Medulla oblongata (tissue), 1 donor: ENCODE measurements at regions not wholly inside any gene's neighbourhood (a gene's known extent, or its start where the extent isn't known, plus 50 kb on each side); places are given as distances from the start of the nearest gene placed in this dataset.

ENCODE experiments used
- DNase-seq: peaks from one replicate; pipeline ENCODE4 v3.0.0-alpha.2; 2015; ENCODE audit errors: extremely low spot score

- DNase-seq = no peak
These were observed 227.4 kb downstream of the MAN2A1 start for GRCh38 chr5:109917154-109917546.

GRCh38 chr5:109917966-109918365 is 228.2 kb downstream of the MAN2A1 start:
- DNase-seq = no peak

- DNase-seq = no peak
These were observed 231.0 kb downstream of the MAN2A1 start for GRCh38 chr5:109920736-109921135.

- DNase-seq = no peak
These were observed 232.1 kb downstream of the MAN2A1 start for GRCh38 chr5:109921735-109922380.

GRCh38 chr5:109922381-109922995 is 232.8 kb downstream of the MAN2A1 start:
- DNase-seq = no peak

DNA sequence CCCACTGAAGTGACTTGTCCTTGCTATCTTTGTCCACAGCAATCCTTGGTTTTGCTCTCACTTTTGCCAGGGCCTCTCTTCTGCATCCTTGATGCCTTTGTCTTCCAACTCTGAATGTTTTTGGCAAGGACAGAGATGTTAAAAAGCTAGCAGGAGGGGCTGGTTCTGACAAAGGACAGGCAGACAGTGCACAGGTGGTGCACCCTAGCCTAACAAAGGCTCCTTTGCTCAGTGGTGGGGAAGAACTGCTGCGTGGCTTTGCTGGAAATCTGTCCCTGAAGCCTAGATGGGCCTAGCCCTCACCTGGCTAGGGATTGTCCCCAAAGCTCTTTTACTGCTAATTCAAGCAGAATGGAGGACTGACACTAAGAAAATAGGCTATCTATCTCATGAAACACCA is 233.5 kb downstream of the MAN2A1 start:
- DNase-seq = no peak

- no peak for DNase-seq
These were observed 234.7 kb downstream of the MAN2A1 start for GRCh38 chr5:109924237-109925107.

GRCh38 chr5:109927639-109928038 is 237.9 kb downstream of the MAN2A1 start:
- DNase-seq = no peak

DNA sequence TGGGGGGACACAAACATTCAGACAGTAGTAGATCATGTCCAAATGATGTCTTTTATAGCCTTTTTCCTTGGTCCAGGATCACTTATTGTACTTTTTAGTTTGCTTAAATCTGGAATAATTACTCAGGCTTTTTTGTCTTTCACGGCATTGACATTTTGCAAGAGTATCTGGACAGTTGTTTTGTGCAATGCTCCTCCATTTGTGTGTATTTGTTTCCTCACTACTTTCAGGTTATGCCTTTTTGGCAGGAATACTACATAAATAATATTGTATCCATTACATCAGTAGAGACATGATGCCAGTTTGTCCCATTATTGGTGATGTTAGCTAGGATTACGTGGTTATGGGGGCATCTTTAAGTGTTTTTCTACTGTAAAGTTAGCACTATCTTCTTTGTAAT is 238.3 kb downstream of the MAN2A1 start:
- no peak for DNase-seq

GRCh38 chr5:109928811-109929210 is 239.1 kb downstream of the MAN2A1 start:
- no peak for DNase-seq

DNA sequence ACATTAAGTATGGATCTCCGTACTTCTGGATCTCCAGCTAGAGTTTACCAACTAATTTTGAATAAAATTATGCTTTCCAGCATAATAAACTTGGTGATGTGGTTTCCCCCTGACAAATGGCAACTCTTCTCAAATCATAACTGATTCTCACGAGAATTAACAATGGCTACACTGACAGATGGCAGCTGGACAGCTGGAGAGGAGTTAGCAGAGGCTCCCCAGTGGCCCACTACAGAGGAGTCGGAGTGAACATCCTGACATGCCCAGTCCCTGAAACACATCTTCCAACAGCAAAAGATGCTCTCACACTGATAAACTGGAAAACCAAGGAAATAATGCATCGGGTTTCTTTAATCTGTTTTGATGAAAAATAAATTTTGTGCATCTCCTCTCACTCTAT is 239.6 kb downstream of the MAN2A1 start:
- no peak for DNase-seq

DNA sequence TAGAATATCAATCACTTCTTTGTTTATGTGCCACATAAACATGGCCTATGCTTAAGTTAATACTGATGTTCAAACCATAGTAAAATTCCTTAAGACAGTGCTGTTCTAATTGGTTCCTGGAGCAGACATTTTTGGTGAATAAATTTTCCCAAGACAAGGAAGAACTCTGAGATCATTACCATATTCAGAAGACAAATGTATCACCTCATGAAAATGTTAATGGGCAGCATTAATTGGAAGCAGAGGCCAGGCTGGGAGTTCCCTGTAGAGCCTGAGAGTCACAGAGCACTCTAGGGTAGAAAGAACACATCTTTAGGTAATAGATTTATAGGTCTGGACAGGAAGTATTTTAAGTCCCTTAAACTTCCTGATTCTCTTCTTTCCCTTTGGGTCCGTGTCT is 240.2 kb downstream of the MAN2A1 start:
- no peak for DNase-seq

DNA sequence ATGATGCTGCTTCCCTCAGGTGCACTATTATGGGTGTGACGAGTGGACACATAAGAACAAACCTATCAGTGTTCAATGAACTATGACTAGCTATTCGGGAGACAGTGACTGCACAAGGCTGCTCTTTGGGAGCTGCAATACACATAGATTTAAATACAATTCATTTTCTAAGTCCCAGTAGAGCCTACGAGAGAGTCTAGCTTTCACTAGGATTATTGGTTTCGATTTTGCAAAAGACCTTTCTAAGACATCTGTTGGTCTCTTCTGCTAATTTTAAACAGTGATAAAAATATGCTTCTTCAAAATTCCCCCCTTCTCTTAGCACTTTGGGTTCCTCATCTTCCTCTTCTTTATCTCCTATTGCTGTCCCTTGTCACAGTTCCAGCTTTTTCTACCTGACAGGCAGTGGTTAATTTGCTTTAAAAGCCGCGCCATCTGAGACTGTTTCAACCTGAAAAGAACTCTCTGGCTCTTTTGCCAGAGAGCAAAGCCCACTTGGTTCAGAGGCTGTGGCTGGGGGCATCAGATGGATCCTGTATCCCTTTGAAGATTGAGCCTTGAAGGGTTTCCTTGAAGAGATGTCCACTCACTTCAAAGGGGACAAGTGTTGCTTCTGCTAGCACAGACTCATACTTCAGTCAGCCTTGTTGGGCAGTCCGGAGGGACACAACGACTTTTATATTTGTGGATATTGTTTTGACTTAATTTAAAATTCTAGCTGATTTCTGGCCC is 241.5 kb downstream of the MAN2A1 start:
- no peak for DNase-seq

DNA sequence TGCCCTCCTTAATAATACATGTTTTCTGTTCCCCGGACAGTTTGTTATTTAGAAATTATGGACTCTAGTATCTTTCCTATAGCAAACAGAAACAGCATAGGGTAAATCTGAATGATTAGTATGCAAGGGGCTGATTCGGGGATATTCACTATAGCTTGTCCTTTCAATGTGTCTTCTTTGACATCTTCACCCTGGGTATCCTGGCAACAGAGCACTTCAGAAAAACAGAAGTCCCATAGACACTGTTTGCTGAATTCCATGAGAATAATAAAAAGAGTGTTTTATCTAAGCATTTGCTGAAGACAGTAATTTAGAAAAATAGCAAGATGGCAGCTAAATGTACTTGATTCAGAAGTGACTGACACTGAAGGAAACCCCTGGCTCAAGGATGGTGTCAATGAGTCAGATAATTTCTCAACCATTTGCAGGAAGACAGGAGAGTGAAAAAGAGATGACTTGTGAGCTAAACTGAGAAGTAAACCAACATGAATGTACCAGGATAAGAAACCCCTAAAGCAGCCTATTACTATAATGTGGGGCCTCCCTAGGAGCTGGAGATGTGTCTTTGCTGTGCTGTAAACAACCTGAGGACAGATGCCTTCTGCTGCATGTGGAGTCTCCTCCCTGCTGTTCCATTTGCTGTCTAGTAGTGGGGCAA is 246.2 kb downstream of the MAN2A1 start:
- DNase-seq = no peak

GRCh38 chr5:109936996-109937395 is 247.3 kb downstream of the MAN2A1 start:
- DNase-seq = no peak

DNA sequence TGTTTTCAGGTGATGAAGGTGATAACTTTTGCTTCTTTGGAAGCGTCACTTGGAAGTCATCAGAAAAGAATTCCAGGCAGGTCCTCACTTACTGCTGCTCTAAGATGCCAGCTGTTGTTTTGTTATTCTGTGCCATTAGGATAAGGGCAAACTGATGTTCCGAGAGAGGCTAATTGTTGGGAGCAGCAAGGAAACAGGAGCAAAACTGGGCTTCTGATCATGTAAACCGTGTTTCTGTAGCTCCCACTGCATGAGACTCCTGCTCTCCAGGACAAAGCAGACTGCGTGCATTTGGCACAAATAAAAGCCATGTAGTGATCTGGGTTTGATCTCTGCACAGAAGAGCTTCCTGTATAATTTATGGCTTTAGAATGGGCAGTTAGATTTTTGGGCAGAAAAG is 248.2 kb downstream of the MAN2A1 start:
- no peak for DNase-seq

DNA sequence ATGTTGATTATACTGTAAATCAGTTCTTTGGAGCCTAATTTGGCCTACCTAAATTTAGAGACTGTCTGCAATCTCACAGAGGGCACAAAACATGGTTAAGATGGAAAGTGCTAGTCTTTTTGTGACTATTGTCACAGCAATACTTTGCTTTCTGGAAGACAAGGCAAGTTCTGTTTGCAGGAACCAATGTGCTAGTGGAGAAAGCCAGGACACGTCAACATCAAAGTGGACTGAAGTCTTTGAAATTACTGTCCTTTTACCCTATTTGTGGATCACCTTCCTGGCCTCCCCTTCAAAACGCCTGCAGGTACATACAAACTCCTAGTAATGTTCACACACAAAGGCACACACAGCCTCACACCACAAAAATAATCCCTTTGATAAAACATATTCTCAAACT is 248.7 kb downstream of the MAN2A1 start:
- no peak for DNase-seq

DNA sequence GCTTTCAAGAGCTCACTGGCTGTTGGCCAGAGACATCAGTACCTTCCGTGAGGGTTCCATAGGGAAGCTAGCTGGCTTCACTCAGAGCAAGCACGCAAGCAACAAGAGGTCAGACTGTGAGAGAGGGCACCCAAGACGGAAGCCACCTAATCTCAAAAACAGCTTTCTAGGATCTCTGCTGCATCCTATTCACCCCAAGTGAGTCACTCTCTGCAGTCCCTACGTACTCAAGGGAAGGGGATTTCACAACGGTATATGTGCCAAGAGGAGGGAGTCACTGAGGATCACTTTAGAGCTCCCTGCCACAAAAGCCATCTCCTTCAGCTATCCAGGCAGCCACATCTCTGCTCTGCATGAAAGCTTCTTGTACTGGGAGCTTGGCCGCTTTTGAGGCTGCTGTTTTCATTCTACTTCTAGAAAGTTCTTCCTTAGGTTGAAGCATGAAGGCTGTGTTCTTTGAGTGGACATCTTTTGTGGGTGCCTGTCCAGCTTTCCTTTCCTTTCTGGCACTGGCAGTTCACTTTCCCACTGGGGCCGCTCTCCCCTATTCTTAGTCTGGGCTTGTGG is 249.5 kb downstream of the MAN2A1 start:
- no peak for DNase-seq

GRCh38 chr5:109942646-109943045 is 252.9 kb downstream of the MAN2A1 start:
- no peak for DNase-seq

- DNase-seq = no peak
These were observed 254.0 kb downstream of the MAN2A1 start for GRCh38 chr5:109943701-109944235.

GRCh38 chr5:109944461-109944860 is 254.7 kb downstream of the MAN2A1 start:
- no peak for DNase-seq
